NT2/D1 (cell line): ENCODE measurements at regions not wholly inside any gene's neighbourhood (a gene's known extent, or its start where the extent isn't known, plus 50 kb on each side); places are given as distances from the start of the nearest gene placed in this dataset.

Source experiments
- DNase-seq: peaks from one replicate; pipeline ENCODE4 v3.0.0-alpha.2; 2011; ENCODE audit warnings: low read depth, low spot score
- H3K27me3 ChIP-seq: 2 replicates; pipeline ENCODE4 v1.6.0; 2011; ENCODE audit warnings: mild to moderate bottlenecking; ENCODE audit not compliant: insufficient read length, insufficient read depth
- H3K36me3 ChIP-seq: 2 replicates; pipeline ENCODE4 v1.6.1; 2011; ENCODE audit warnings: mild to moderate bottlenecking, low read length, mixed read lengths; ENCODE audit not compliant: insufficient read depth, insufficient read length
- H3K4me1 ChIP-seq: 2 replicates; pipeline ENCODE4 v1.5.1; 2011; ENCODE audit not compliant: insufficient read depth, insufficient read length
- H3K4me3 ChIP-seq: 2 replicates; pipeline ENCODE4 v1.5.1; 2011; ENCODE audit warnings: low read depth; ENCODE audit not compliant: insufficient read length
- H3K9ac ChIP-seq: 2 replicates; pipeline ENCODE4 v1.6.0; 2011; ENCODE audit warnings: low read depth; ENCODE audit not compliant: insufficient read length
- H3K9me3 ChIP-seq: 2 replicates; pipeline ENCODE4 v1.5.1; 2011; ENCODE audit warnings: mild to moderate bottlenecking, low read length; ENCODE audit not compliant: insufficient read depth
- SUZ12 ChIP-seq: IDR thresholded peaks from 2 replicates; pipeline ENCODE4 v1.6.1; 2011; ENCODE audit not compliant: insufficient read length, insufficient read depth; ENCODE audit errors: extremely low read depth
- YY1 ChIP-seq: IDR thresholded peaks from 2 replicates; pipeline ENCODE4 v1.6.1; 2011; ENCODE audit not compliant: insufficient read length, insufficient read depth
- ZNF274 ChIP-seq: IDR thresholded peaks from 2 replicates; pipeline ENCODE4 v1.6.1; 2011; ENCODE audit warnings: mild to moderate bottlenecking, low read depth, low read length

DNA sequence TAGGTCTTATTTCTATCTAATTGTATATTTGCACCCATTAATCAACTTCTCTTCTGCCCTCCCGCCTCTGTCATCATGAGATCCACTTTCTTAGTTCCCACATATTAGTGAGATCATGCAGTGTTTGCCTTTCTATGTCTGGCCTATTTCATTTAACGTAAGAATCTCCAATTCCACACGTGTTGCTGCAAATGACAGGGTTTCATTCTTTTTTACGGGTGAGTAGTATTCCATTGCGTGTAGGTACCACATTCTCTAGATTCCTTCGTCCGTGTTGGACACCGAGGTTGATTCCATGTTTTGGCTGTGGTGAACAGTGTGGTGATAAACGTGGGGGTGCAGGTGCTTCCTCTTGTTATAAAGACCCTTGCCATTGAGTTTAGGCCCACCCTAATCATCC lies 64.7 kb upstream of the GSE1 start:
- Histone ChIP-seq H3K36me3 (no peaks in the 10 kb centered on the region), H3K9ac (no peak overlapping the region), H3K9me3 (no peaks in the 10 kb centered on the region), H3K27me3 (no peaks in the 10 kb centered on the region), H3K4me1 (peaks cover 31% of the 10 kb centered on the region), H3K4me3 (no peak overlapping the region)
- DNase-seq: no peak
- no peak for TF ChIP-seq YY1

DNA sequence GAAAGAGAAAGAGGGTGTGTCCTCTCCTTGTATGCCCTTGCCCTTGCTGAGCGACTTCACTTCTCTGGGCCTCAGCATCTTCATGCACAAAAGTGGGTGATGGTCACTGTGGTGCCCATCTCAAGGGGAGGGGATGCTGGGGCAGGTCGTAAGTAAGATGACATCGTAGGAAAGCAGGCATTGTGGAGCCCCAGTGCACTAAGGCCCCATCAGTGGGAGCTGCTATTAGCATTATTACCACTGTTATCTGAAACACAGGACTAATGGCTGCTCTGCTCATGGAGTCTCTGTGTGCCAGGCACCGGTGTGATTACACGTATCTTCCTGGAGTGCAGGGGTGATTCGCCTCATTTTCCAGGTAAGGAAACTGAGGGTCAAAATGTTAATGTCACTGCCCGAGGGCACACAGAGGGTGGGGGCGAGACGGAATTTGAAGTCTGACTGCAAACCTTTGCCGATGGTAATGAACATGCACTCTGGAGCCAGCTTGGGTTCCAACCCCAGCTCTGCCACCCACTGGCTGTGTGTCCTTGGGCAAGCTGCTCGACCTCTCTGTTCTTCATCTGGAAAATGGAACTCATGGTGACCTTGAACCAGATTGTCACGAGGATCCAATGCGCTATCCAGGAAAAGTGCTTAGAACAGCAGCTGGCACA lies 63.2 kb upstream of the GSE1 start:
- Histone ChIP-seq H3K9me3 (no peaks in the 10 kb centered on the region), H3K4me3 (no peak overlapping the region), H3K4me1 (peaks cover 25% of the 10 kb centered on the region), H3K36me3 (no peaks in the 10 kb centered on the region), H3K9ac (no peak overlapping the region), H3K27me3 (no peaks in the 10 kb centered on the region)
- no peak for TF ChIP-seq YY1
- no peak for TF ChIP-seq SUZ12
- TF ChIP-seq ZNF274: no peak
- no peak for DNase-seq

DNA sequence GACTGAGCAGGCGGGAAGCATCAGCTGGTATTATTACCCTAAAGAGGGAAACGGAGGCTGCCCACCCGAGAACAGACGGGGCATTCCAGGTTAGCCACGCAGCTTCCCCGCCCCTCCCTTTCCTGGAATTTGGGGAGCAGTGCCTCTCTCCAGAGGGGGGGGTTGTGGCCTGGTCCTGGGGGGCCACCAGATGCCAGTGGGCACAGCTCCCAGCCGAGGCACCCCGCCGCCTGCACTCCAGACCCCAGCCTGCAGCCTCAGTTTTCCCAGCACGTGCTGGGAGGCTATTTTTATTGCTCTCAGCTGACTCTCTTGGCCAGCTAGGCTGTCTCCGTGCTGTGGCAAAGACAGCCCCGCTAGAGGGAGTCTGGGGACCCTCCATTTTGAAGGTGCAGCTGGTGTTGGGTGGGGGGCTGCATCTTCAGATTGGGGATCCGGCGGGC lies 62.7 kb upstream of the GSE1 start:
- H3K4me1 ChIP-seq: peaks cover 23% of the 10 kb centered on the region
- no peak overlapping the region for H3K4me3 ChIP-seq
- H3K9ac ChIP-seq: no peak overlapping the region
- no peak for DNase-seq
- no peaks in the 10 kb centered on the region for H3K9me3 ChIP-seq
- no peaks in the 10 kb centered on the region for H3K36me3 ChIP-seq
- TF ChIP-seq SUZ12: no peak
- no peak for TF ChIP-seq YY1
- TF ChIP-seq ZNF274: no peak
- no peaks in the 10 kb centered on the region for H3K27me3 ChIP-seq

DNA sequence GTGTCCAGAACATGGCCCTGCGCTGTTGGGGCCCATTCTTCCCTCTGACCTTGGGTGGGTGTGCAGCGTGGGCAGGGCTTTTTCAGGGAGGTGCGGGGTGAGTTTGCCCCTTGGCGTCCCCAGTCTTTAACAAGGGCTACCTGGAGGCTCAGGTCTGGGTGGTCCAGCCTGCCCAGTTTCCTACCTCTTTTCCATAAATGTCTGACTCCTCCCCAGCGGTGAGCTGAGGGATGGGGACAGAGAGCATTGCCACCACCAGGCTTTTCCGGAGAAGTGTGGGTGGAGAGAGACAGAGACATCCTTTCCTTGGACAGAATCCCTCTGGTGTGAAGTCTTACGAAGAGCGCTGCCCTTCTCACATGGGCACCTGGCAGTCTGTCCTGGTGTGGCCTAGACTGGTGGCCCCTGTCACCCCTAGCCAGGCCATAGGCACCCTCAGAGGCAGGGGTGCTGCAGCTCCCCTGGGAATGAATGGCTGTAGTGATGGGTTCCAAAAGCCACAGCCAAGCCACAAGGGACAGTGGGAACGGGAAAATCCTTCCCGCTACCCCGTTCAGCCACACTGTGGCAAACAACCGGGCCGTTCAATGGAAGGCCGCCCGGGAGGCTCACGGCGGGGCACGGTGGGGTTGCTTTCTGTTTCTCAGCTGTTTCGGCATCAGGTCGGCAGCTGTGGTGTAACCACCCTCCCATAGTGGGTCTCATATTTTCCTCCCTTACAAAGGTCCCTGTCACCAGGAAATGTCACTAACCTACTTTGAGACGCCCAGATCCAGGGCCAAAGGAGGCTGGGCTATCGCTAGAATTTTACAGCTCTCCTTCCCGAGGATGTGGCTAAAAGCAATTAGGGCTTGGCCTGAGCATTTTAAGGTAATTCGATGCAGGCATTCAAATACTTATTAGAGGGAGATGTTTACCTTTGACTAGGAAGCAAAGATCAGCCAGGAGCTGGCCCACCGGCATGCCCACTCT lies 61.9 kb upstream of the GSE1 start:
- peaks cover 23% of the 10 kb centered on the region for H3K4me1 ChIP-seq
- no peak for DNase-seq

DNA sequence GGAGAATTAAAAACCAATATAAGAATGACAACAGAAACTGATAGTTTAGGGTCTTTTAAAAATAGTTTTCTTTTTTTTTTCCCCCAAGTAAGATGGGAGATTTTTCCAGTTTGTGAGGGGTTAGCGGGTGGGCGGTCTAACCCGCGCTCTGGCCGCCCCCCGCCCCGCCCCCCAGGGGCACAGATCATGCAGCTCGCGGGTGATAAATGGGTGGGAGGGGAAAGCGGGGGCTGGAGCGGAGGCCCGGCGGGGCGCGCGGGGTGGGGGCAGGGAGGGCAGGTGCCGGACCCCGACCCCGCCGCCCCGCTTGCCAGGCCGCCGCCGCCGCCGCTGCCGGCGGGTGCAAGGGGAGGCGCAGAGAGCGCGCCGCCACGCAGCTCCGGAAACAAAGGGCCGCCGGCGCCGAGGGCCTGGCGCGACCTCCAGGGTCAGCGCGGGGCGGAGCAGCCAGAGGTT lies 60.1 kb upstream of the GSE1 start:
- H3K27me3 ChIP-seq: no peaks in the 10 kb centered on the region
- H3K4me3 ChIP-seq: peak overlapping the region; percentile 43
- peak overlapping the region; percentile 92 for H3K9ac ChIP-seq
- TF ChIP-seq SUZ12: no peak
- TF ChIP-seq ZNF274: no peak
- no peak for TF ChIP-seq YY1
- H3K36me3 ChIP-seq: no peaks in the 10 kb centered on the region
- DNase-seq: no peak
- H3K4me1 ChIP-seq: peaks cover 23% of the 10 kb centered on the region
- no peaks in the 10 kb centered on the region for H3K9me3 ChIP-seq

More for the DNA sequence above, 61.9 kb upstream of the GSE1 start:
- no peaks in the 10 kb centered on the region for H3K9me3 ChIP-seq
- H3K4me3 ChIP-seq: no peak overlapping the region
- no peaks in the 10 kb centered on the region for H3K36me3 ChIP-seq
- TF ChIP-seq ZNF274 (no peak), YY1 (no peak)
- H3K9ac ChIP-seq: peak overlapping the region; percentile 36
- H3K27me3 ChIP-seq: no peaks in the 10 kb centered on the region

DNA sequence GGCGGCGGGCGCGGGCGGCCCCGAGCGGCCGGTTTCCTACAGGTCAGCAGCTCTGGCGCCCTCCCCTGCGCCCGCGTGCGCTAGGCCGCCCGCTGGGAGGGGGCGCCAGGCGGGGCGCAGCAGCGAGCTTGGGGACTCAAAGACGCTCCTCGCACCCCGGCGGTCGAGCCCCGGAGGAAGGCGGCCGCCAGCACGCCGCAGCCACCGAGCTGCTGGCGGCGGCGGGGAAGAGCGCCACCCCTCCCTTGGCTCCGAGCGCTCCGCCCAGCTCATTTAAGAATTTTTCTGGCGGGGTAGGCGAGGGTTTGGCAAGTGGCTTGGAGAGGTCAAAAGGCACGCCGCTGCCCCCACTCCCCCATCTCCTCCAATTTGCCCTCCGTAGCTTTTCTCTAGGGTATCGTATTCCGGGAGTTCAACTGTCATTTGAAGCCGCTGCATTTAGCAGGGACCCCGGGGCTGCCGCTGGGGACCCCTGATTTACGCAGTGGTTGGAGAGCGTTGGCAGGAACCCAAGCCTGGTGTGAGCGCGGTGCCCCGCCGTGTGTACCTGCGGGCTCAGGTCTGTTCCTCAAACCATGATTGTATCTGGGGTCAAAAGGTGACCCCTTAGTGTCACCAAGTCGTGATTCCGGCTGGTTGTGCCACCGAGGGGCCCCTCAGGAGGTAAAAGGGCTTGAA lies 59.5 kb upstream of the GSE1 start:
- Histone ChIP-seq H3K27me3 (no peaks in the 10 kb centered on the region), H3K4me3 (peak overlapping the region; percentile 43), H3K9ac (peak overlapping the region; percentile 92), H3K36me3 (no peaks in the 10 kb centered on the region), H3K9me3 (no peaks in the 10 kb centered on the region), H3K4me1 (peaks cover 27% of the 10 kb centered on the region)
- TF ChIP-seq ZNF274 (no peak), SUZ12 (no peak), YY1 (no peak)
- DNase-seq: peak; percentile 63
